ENCODE measurements at regions not wholly inside any gene's neighbourhood (a gene's known extent, or its start where the extent isn't known, plus 50 kb on each side); places are given as distances from the start of the nearest gene placed in this dataset.

- no TSS peak for BruUV-seq (replicated peaks)
- POLR2A ChIA-PET (ENCODE audit: unreplicated experiment): no interaction called here
- no peak overlapping the region for H3K4ac ChIP-seq (ENCODE audit: low read depth, low read length)
Observed at GRCh38 chr13:22243469-22244163, 572.7 kb downstream of the FGF9 start.

More at GRCh38 chr13:22243469-22244163, 572.7 kb downstream of the FGF9 start:
- Histone ChIP-seq H2AK5ac (ENCODE audit: low read depth, low read length) (no peak overlapping the region), H2BK15ac (ENCODE audit: low read depth, low read length) (no peak overlapping the region), H3K14ac (replicated peaks; ENCODE audit: low read depth, low read length) (no peak overlapping the region), H4K91ac (ENCODE audit: insufficient read depth, low read depth, low read length) (no peak overlapping the region), H3K4me2 (ENCODE audit: low read depth, low read length) (no peak overlapping the region), H3K56ac (ENCODE audit: extremely low read depth, insufficient read depth, low read length) (no peak overlapping the region), H3K23ac (ENCODE audit: low read depth, low read length) (no peak overlapping the region), H3K9ac (ENCODE audit: low read depth, low read length) (no peak overlapping the region), H3K79me1 (ENCODE audit: low read depth in 1 of 2, low read length in 2 of 2) (no peaks in the 10 kb centered on the region), H2BK20ac (ENCODE audit: low read depth, low read length) (no peak overlapping the region), H2BK5ac (ENCODE audit: low read depth, low read length, poor library complexity, severe bottlenecking) (no peak overlapping the region), H4K8ac (ENCODE audit: low read depth in 2 of 2, low read length in 2 of 2) (no peak overlapping the region), H3K4me3 (ENCODE audit: insufficient read depth, low read depth, low read length) (no peak overlapping the region), H2AFZ (replicated peaks; ENCODE audit: low read length, poor library complexity) (no peak overlapping the region), H3K27me3 (ENCODE audit: control insufficient read depth, insufficient read depth, low read length) (peaks cover 23% of the 10 kb centered on the region), H3K4me1 (ENCODE audit: control insufficient read depth, insufficient read depth, low read length) (no peaks in the 10 kb centered on the region), H3K27ac (ENCODE audit: insufficient read depth, low read length) (no peak overlapping the region), H2BK120ac (ENCODE audit: low read depth, low read length) (no peak overlapping the region), H4K5ac (ENCODE audit: low read depth, low read length) (no peak overlapping the region), H4K20me1 (ENCODE audit: insufficient read depth, low read length) (no peaks in the 10 kb centered on the region), H3K36me3 (ENCODE audit: control insufficient read depth, insufficient read depth, low read length) (no peaks in the 10 kb centered on the region), H2AK9ac (replicated peaks; ENCODE audit: low read depth, low read length, poor library complexity) (no peak overlapping the region), H3K9me1 (ENCODE audit: insufficient read depth, low read length) (no peaks in the 10 kb centered on the region), H3K9me3 (ENCODE audit: control insufficient read depth, insufficient read depth, low read length) (no peaks in the 10 kb centered on the region), H3K18ac (ENCODE audit: low read depth, low read length) (no peak overlapping the region)
- in situ Hi-C loops (cut with MboI; ENCODE audit: low sequenced_read_pairs): no loop called here
- TF ChIP-seq, protein P1, sequence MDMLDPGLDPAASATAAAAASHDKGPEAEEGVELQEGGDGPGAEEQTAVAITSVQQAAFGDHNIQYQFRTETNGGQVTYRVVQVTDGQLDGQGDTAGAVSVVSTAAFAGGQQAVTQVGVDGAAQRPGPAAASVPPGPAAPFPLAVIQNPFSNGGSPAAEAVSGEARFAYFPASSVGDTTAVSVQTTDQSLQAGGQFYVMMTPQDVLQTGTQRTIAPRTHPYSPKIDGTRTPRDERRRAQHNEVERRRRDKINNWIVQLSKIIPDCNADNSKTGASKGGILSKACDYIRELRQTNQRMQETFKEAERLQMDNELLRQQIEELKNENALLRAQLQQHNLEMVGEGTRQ (IDR thresholded peaks at IDR 0.05; ENCODE audit: low read depth, low read length): no peak
- TF ChIP-seq RAD21 (IDR thresholded peaks at IDR 0.05; ENCODE audit: low read length): no peak
- TF ChIP-seq BHLHE40 (IDR thresholded peaks at IDR 0.05; ENCODE audit: low read depth, low read length): no peak
- no peak for TF ChIP-seq RFX5 (IDR thresholded peaks at IDR 0.05; ENCODE audit: low read depth, low read length)
- no peak for TF ChIP-seq MAFK (IDR thresholded peaks at IDR 0.05; ENCODE audit: low read depth, low read length)
- no peak for TF ChIP-seq MAZ (IDR thresholded peaks at IDR 0.05; ENCODE audit: borderline replicate concordance, low read depth, low read length)
- no peak for TF ChIP-seq CHD1 (IDR thresholded peaks at IDR 0.05; ENCODE audit: low read depth, low read length)
- TF ChIP-seq, protein P2, sequence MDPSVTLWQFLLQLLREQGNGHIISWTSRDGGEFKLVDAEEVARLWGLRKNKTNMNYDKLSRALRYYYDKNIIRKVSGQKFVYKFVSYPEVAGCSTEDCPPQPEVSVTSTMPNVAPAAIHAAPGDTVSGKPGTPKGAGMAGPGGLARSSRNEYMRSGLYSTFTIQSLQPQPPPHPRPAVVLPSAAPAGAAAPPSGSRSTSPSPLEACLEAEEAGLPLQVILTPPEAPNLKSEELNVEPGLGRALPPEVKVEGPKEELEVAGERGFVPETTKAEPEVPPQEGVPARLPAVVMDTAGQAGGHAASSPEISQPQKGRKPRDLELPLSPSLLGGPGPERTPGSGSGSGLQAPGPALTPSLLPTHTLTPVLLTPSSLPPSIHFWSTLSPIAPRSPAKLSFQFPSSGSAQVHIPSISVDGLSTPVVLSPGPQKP (IDR thresholded peaks at IDR 0.05; ENCODE audit: borderline replicate concordance, low read depth, low read length): no peak
- TF ChIP-seq, protein P3, sequence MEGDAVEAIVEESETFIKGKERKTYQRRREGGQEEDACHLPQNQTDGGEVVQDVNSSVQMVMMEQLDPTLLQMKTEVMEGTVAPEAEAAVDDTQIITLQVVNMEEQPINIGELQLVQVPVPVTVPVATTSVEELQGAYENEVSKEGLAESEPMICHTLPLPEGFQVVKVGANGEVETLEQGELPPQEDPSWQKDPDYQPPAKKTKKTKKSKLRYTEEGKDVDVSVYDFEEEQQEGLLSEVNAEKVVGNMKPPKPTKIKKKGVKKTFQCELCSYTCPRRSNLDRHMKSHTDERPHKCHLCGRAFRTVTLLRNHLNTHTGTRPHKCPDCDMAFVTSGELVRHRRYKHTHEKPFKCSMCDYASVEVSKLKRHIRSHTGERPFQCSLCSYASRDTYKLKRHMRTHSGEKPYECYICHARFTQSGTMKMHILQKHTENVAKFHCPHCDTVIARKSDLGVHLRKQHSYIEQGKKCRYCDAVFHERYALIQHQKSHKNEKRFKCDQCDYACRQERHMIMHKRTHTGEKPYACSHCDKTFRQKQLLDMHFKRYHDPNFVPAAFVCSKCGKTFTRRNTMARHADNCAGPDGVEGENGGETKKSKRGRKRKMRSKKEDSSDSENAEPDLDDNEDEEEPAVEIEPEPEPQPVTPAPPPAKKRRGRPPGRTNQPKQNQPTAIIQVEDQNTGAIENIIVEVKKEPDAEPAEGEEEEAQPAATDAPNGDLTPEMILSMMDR (conservative IDR thresholded peaks at IDR 0.05; ENCODE audit: low read depth, low read length): no peak
- no peak for TF ChIP-seq POLR2A (IDR thresholded peaks at IDR 0.05; ENCODE audit: low read depth, low read length)
- no peak for TF ChIP-seq SMC3 (IDR thresholded peaks at IDR 0.05; ENCODE audit: low read depth, low read length)
- TF ChIP-seq MXI1 (IDR thresholded peaks at IDR 0.05; ENCODE audit: borderline replicate concordance, low read depth, low read length): no peak
- no peak for TF ChIP-seq FOS (IDR thresholded peaks at IDR 0.05; ENCODE audit: low read depth, low read length)
- no peak for TF ChIP-seq RCOR1 (IDR thresholded peaks at IDR 0.05; ENCODE audit: insufficient replicate concordance, low read length)
- TF ChIP-seq NFE2L2 (IDR thresholded peaks at IDR 0.05; ENCODE audit: low read depth, low read length): no peak
- no peak for TF ChIP-seq CEBPB (IDR thresholded peaks at IDR 0.05; ENCODE audit: low read depth, low read length)
- intact Hi-C loops (cut with micrococcal nuclease): no loop called here
- CTCF ChIA-PET: no interaction called here
- WGBS, 2 experiments (ENCODE audit: extremely low coverage in 2 of 2, insufficient read length in 1 of 2): no CpG with 5 or more reads among the region's 9 CpGs
- dilution Hi-C loops (cut with HindIII; ENCODE audit: low sequenced_read_pairs, unreplicated experiment): no loop called here
- DNase-seq (no peak), ATAC-seq (ENCODE audit: low read depth) (no peak)
